ENCODE measurements at regions not wholly inside any gene's neighbourhood (a gene's known extent, or its start where the extent isn't known, plus 50 kb on each side); places are given as distances from the start of the nearest gene placed in this dataset.
"Not testable (repeated sequence)": the region's sequence is repeated elsewhere in the genome, so short reads cannot be mapped to it uniquely, and the experiment has no call there.

GRCh38 chr5:136474466-136474865 is 109.1 kb upstream of the TRPC7 start:
- no peaks in the 10 kb centered on the region for H4K20me1 ChIP-seq
- H3K9me3 ChIP-seq, result peaks cover 20% of the 10 kb centered on the region
- H3K4me3 ChIP-seq, result no peak overlapping the region
- no peak overlapping the region for H3K9ac ChIP-seq
- TF ChIP-seq Cebpa-rat (IDR thresholded peaks at IDR 0.05), result no peak
- H3K36me3 ChIP-seq, result no peaks in the 10 kb centered on the region
- H3K27ac ChIP-seq, result no peak overlapping the region
- H3K4me1 ChIP-seq, result no peaks in the 10 kb centered on the region
- no peak overlapping the region for H3K4me2 ChIP-seq
- no peaks in the 10 kb centered on the region for H3K27me3 ChIP-seq

- Histone ChIP-seq H3K36me3 (no peaks in the 10 kb centered on the region), H3K4me1 (no peaks in the 10 kb centered on the region), H3K4me2 (no peak overlapping the region), H3K9ac (no peak overlapping the region), H4K20me1 (no peaks in the 10 kb centered on the region), H3K4me3 (no peak overlapping the region), H3K9me3 (no peaks in the 10 kb centered on the region), H3K27ac (no peak overlapping the region), H3K27me3 (no peaks in the 10 kb centered on the region)
- TF ChIP-seq Cebpa-rat (IDR thresholded peaks at IDR 0.05), result no peak
Measured at GRCh38 chr5:136467632-136468031, 102.3 kb upstream of the TRPC7 start.

DNA sequence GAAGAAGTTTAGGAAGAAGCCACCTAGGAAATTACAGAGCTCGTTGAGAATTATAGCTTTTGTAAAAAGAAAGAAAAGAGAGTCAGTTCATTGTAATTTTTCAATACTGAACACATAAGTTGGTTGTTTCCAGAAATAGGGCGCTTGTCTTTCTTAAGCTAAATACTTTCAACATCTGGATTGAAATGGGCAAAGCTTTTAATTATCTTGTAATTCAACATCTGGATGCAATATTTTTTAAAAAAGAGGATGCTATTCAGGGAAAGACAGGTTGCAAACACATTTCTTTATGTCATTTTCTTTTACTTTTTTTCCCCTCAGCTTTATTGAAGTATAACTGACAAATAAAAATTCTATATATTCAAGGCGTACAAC is 100.7 kb upstream of the TRPC7 start:
- Histone ChIP-seq H3K27me3 (no peaks in the 10 kb centered on the region), H3K36me3 (no peaks in the 10 kb centered on the region), H3K4me2 (no peak overlapping the region), H3K9ac (no peak overlapping the region), H3K9me3 (no peaks in the 10 kb centered on the region), H3K4me1 (no peaks in the 10 kb centered on the region), H4K20me1 (no peaks in the 10 kb centered on the region), H3K27ac (no peak overlapping the region), H3K4me3 (no peak overlapping the region)
- TF ChIP-seq Cebpa-rat (IDR thresholded peaks at IDR 0.05), result no peak

- H3K4me1 ChIP-seq, result no peaks in the 10 kb centered on the region
- no peak overlapping the region for H3K4me3 ChIP-seq
- H3K9ac ChIP-seq, result no peak overlapping the region
- no peak overlapping the region for H3K4me2 ChIP-seq
- H3K9me3 ChIP-seq, result no peaks in the 10 kb centered on the region
- no peak for TF ChIP-seq Cebpa-rat (IDR thresholded peaks at IDR 0.05)
- H4K20me1 ChIP-seq, result no peaks in the 10 kb centered on the region
- no peak overlapping the region for H3K27ac ChIP-seq
- no peaks in the 10 kb centered on the region for H3K27me3 ChIP-seq
- no peaks in the 10 kb centered on the region for H3K36me3 ChIP-seq
Measured at GRCh38 chr5:136458481-136458880, 93.1 kb upstream of the TRPC7 start.

GRCh38 chr5:136457390-136458013 is 92.2 kb upstream of the TRPC7 start:
- Histone ChIP-seq H3K4me2 (no peak overlapping the region), H3K4me3 (no peak overlapping the region), H3K27me3 (no peaks in the 10 kb centered on the region), H3K9ac (no peak overlapping the region), H4K20me1 (no peaks in the 10 kb centered on the region), H3K36me3 (no peaks in the 10 kb centered on the region), H3K27ac (no peak overlapping the region), H3K4me1 (no peaks in the 10 kb centered on the region), H3K9me3 (no peaks in the 10 kb centered on the region)
- no peak for TF ChIP-seq Cebpa-rat (IDR thresholded peaks at IDR 0.05)

DNA sequence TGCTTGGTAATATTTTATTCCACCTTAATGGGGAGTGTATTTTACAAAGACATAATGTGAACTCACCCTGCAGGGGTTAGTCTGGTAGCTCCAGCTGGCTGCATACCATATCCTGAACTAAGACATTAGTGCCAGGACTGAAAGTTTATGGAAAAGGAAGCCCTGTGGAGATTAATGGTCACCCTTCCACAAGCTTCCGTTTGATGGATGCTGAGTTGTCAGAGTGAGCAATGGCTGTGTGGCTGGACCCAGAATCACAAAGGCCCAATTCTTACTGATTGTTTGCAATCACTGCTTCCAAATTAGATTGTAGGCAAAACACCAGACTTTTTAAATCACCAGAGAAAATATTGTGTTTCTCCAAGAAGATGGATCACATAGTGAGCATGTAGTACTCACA is 90.1 kb upstream of the TRPC7 start:
- no peaks in the 10 kb centered on the region for H4K20me1 ChIP-seq
- no peak overlapping the region for H3K27ac ChIP-seq
- H3K4me2 ChIP-seq, result no peak overlapping the region
- no peak overlapping the region for H3K9ac ChIP-seq
- no peaks in the 10 kb centered on the region for H3K36me3 ChIP-seq
- 0 out of 2 replicates have a peak, but pooled peaks cover 9% of the 10 kb centered on the region for H3K9me3 ChIP-seq
- no peaks in the 10 kb centered on the region for H3K4me1 ChIP-seq
- H3K27me3 ChIP-seq, result no peaks in the 10 kb centered on the region
- TF ChIP-seq Cebpa-rat (IDR thresholded peaks at IDR 0.05), result no peak
- H3K4me3 ChIP-seq, result no peak overlapping the region

- Histone ChIP-seq H3K27me3 (no peaks in the 10 kb centered on the region), H3K27ac (no peak overlapping the region), H3K4me3 (no peak overlapping the region), H3K9ac (no peak overlapping the region), H3K9me3 (0 out of 2 replicates have a peak, but pooled peaks cover 9% of the 10 kb centered on the region), H3K4me1 (no peaks in the 10 kb centered on the region), H4K20me1 (no peaks in the 10 kb centered on the region), H3K36me3 (no peaks in the 10 kb centered on the region), H3K4me2 (no peak overlapping the region)
- no peak for TF ChIP-seq Cebpa-rat (IDR thresholded peaks at IDR 0.05)
Measured at GRCh38 chr5:136453986-136454758, 88.8 kb upstream of the TRPC7 start.

DNA sequence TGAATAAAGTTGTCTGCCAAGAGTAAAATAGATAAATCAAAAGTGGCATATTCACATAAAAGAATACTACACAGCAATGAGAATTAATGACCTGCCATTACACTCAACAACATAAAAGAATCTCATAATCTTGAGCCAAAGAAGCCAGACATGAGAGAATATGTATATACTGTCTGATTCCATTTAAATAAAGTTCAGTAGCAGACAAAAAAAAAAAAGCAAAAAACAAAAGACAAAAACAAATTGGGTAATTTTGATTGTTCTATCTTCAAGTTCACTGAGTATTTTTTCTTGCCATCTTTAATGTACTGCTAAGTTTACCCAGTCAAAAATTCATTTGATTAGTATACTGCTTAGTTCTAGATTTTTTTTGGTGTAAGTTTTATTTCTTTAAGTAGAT is 87.9 kb upstream of the TRPC7 start:
- TF ChIP-seq Cebpa-rat (IDR thresholded peaks at IDR 0.05), result no peak

DNA sequence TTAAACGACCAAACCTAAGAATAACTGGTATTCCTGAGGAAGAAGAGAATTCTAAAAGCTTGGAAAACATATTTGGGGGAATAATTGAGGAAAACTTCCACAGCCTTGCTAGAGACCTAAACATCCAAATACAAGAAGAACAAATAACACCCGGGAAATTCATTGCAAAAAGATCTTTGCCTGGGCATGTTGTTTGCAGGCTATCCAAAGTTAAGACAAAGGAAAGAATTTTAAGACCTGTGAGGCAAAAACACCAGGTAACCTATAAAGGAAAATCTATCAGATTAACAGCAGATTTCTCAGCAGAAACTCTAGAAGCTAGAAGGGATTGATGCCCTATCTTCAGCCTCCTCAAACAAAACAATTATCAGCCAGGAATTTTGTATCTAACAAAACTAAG is 82.2 kb upstream of the TRPC7 start:
- not testable (repeated sequence) for H3K27ac ChIP-seq, H3K4me3 ChIP-seq, H3K9ac ChIP-seq, H3K4me2 ChIP-seq, H3K27me3 ChIP-seq, H3K36me3 ChIP-seq, H4K20me1 ChIP-seq, H3K4me1 ChIP-seq
- H3K9me3 ChIP-seq, result peaks cover 21% of the 10 kb centered on the region

More for the DNA sequence above, 87.9 kb upstream of the TRPC7 start:
- H3K4me3 ChIP-seq, result no peak overlapping the region
- no peak overlapping the region for H3K27ac ChIP-seq
- no peak overlapping the region for H3K4me2 ChIP-seq
- no peaks in the 10 kb centered on the region for H3K36me3 ChIP-seq
- H4K20me1 ChIP-seq, result no peaks in the 10 kb centered on the region
- H3K4me1 ChIP-seq, result no peaks in the 10 kb centered on the region
- no peak overlapping the region for H3K9ac ChIP-seq
- H3K9me3 ChIP-seq, result 0 out of 2 replicates have a peak, but pooled peaks cover 9% of the 10 kb centered on the region
- H3K27me3 ChIP-seq, result no peaks in the 10 kb centered on the region

- Histone ChIP-seq H3K27ac (no peak overlapping the region), H3K9ac (no peak overlapping the region), H3K4me1 (no peaks in the 10 kb centered on the region), H4K20me1 (no peaks in the 10 kb centered on the region), H3K36me3 (no peaks in the 10 kb centered on the region), H3K4me2 (no peak overlapping the region), H3K4me3 (no peak overlapping the region), H3K27me3 (no peaks in the 10 kb centered on the region), H3K9me3 (peaks cover 21% of the 10 kb centered on the region)
- no peak for TF ChIP-seq Cebpa-rat (IDR thresholded peaks at IDR 0.05)
Measured at GRCh38 chr5:136446565-136446964, 81.2 kb upstream of the TRPC7 start.

DNA sequence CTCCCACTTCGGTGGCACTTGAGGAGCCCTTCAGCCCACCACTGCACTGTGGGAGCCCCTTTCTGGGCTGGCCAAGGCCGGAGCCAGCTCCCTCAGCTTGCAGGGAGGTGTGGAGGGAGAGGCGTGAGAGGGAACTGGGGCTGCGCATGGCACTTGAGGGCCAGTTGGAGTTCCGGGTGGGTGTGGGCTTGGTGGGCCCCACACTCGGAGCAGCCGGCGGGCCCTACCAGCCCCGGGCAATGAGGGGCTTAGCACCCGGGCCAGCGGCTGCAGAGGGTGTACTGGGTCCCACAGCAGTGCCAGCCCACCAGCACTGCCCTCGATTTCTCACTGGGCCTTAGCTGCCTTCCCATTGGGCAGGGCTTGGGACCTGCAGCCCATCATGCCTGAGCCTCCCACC is 78.8 kb upstream of the TRPC7 start:
- not testable (repeated sequence) for H3K4me2 ChIP-seq, H3K27me3 ChIP-seq, H3K4me1 ChIP-seq, H3K36me3 ChIP-seq, H4K20me1 ChIP-seq, H3K4me3 ChIP-seq, H3K27ac ChIP-seq, H3K9ac ChIP-seq
- peaks cover 12% of the 10 kb centered on the region for H3K9me3 ChIP-seq

Data from BLaER1 (cell line).